Esophagus squamous epithelium (tissue), 4 donors: ENCODE measurements at regions not wholly inside any gene's neighbourhood (a gene's known extent, or its start where the extent isn't known, plus 50 kb on each side); places are given as distances from the start of the nearest gene placed in this dataset.

Experiments used
- POLR2A ChIP-seq, 4 donors: fragments of 450-650 bp; IDR thresholded peaks; one replicate each; pipeline ENCODE4 v1.6.1; 2017; ENCODE audit warnings: antibody characterized with exemption in 4 of 4, mild to moderate bottlenecking in 4 of 4, moderate library complexity in 3 of 4
- TF ChIP-seq, protein P1 (sequence below), 6 experiments: fragments of 450-650 bp in 4 of 6; fragments of 200-600 bp in 2 of 6; sonication (generic) in 2 of 6; IDR thresholded peaks; one replicate each; pipeline ENCODE4 v1.5.1; 2016 to 2019; ENCODE audit warnings: antibody characterized with exemption in 6 of 6, mild to moderate bottlenecking in 4 of 6, moderate library complexity in 4 of 6

DNA sequence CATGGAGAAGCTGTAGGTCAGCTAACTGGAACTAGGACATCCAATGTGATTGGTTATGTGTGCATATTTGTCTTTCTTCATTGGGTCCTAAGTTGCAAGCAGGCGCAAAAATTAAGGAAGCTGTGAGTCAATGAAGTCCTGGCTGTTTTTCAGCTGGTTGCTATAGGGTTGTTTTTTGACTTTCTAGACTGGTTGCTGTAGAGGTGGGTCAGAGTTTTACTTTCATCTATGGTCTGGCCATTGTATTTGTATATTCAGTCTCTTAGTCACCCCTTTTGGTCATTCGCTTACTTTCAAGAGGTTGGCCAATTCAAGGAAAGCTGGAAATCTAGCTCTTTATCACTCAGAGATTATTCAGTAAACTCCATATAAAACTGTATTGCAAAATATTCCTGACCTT is 62.0 kb upstream of the AMZ2 start:
- TF ChIP-seq, protein P1, sequence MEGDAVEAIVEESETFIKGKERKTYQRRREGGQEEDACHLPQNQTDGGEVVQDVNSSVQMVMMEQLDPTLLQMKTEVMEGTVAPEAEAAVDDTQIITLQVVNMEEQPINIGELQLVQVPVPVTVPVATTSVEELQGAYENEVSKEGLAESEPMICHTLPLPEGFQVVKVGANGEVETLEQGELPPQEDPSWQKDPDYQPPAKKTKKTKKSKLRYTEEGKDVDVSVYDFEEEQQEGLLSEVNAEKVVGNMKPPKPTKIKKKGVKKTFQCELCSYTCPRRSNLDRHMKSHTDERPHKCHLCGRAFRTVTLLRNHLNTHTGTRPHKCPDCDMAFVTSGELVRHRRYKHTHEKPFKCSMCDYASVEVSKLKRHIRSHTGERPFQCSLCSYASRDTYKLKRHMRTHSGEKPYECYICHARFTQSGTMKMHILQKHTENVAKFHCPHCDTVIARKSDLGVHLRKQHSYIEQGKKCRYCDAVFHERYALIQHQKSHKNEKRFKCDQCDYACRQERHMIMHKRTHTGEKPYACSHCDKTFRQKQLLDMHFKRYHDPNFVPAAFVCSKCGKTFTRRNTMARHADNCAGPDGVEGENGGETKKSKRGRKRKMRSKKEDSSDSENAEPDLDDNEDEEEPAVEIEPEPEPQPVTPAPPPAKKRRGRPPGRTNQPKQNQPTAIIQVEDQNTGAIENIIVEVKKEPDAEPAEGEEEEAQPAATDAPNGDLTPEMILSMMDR (IDR thresholded peaks at IDR 0.05) = no peak
- TF ChIP-seq POLR2A (IDR thresholded peaks at IDR 0.05) = no peak
